ENCODE measurements at regions not wholly inside any gene's neighbourhood (a gene's known extent, or its start where the extent isn't known, plus 50 kb on each side); places are given as distances from the start of the nearest gene placed in this dataset.

DNA sequence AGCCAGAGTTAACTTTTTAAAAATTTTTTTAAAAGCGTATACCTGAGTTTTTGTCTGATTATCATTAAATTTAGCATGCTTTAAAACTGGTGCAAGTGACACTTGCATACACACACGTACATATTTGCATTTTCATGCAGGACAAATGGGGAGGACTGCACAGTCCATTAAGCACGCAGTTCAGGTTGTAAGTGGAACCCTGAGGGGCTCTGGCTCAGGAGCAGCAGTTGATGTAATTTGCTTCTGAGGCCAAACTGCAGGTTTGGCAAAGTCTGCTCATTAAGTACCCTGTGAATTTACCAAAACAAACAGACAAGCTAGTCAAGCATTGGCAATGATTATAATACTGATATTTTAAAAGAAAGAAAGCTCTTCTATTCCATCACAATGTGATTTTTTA, 215.8 kb upstream of the PFKP start:
- TF ChIP-seq CTCF (IDR thresholded peaks at IDR 0.05) (no peak), POLR2AphosphoS5 (IDR thresholded peaks at IDR 0.05) (no peak)
